ENCODE measurements at regions not wholly inside any gene's neighbourhood (a gene's known extent, or its start where the extent isn't known, plus 50 kb on each side); places are given as distances from the start of the nearest gene placed in this dataset.

DNA sequence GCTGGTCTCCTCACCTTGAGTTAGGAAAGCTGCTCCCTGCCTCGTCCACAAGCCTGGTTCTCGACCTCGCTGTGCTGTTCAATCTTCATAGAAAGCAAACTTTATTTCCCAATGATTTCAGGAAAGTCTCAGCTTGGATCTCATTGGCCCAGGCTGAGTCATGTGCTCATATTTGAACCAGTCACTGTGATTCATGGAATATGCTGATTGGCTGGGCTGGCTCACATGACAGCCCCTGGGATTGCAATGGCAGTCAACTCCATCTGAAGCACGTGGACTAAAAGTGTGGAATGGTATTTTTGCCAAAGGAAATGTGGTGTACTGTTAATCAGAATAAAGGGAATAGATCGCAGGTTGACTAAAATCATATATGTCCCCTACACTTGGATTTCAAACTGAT lies 396.6 kb downstream of the AACS start:
- Mint-ChIP-seq H3K36me3 (ENCODE audit: insufficient read depth, unreplicated experiment) (no peaks in the 10 kb centered on the region), H3K27me3 (ENCODE audit: insufficient read depth, unreplicated experiment) (no peaks in the 10 kb centered on the region), H3K9me3 (ENCODE audit: unreplicated experiment) (peaks cover 49% of the 10 kb centered on the region), H3K4me1 (ENCODE audit: insufficient read depth, unreplicated experiment) (no peaks in the 10 kb centered on the region), H3K4me3 (ENCODE audit: unreplicated experiment) (no peak overlapping the region), H3K27ac (ENCODE audit: low read depth, unreplicated experiment) (no peak overlapping the region)
- DNase-seq (ENCODE audit: unreplicated experiment): no peak
- intact Hi-C loops (cut with micrococcal nuclease): no loop called here
- TF ChIP-seq, protein P1, sequence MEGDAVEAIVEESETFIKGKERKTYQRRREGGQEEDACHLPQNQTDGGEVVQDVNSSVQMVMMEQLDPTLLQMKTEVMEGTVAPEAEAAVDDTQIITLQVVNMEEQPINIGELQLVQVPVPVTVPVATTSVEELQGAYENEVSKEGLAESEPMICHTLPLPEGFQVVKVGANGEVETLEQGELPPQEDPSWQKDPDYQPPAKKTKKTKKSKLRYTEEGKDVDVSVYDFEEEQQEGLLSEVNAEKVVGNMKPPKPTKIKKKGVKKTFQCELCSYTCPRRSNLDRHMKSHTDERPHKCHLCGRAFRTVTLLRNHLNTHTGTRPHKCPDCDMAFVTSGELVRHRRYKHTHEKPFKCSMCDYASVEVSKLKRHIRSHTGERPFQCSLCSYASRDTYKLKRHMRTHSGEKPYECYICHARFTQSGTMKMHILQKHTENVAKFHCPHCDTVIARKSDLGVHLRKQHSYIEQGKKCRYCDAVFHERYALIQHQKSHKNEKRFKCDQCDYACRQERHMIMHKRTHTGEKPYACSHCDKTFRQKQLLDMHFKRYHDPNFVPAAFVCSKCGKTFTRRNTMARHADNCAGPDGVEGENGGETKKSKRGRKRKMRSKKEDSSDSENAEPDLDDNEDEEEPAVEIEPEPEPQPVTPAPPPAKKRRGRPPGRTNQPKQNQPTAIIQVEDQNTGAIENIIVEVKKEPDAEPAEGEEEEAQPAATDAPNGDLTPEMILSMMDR (IDR thresholded peaks at IDR 0.05; ENCODE audit: unreplicated experiment): no peak
- ChIA-PET POLR2A (no interaction called here), CTCF (no interaction called here)
- no TSS peak for BruUV-seq (replicated peaks)

DNA sequence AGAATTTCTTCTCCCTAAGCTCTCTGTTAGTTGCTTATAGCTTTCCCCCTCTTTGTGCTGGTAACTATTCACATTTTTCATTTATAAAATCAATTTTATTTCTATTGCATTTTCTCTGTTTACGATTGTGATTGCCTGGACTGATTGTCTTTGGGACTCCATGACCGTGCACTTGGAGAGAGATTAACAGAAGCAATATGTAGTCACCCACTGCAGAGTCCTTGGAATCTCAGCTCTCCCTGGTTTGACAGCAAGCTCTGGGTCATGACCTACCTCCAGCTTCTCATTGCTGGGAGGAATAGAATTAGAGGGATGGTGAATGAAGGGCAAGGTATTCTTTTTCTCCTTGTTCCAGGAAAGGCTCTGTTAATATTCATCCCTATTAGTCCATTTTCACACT lies 398.2 kb downstream of the AACS start:
- Mint-ChIP-seq H3K4me3 (ENCODE audit: unreplicated experiment) (no peak overlapping the region), H3K4me1 (ENCODE audit: insufficient read depth, unreplicated experiment) (no peaks in the 10 kb centered on the region), H3K9me3 (ENCODE audit: unreplicated experiment) (peaks cover 38% of the 10 kb centered on the region), H3K36me3 (ENCODE audit: insufficient read depth, unreplicated experiment) (no peaks in the 10 kb centered on the region), H3K27ac (ENCODE audit: low read depth, unreplicated experiment) (no peak overlapping the region), H3K27me3 (ENCODE audit: insufficient read depth, unreplicated experiment) (no peaks in the 10 kb centered on the region)
- no peak for DNase-seq (ENCODE audit: unreplicated experiment)
- BruUV-seq (replicated peaks): no TSS peak
- POLR2A ChIA-PET: no interaction called here
- TF ChIP-seq, protein P1 (IDR thresholded peaks at IDR 0.05; ENCODE audit: unreplicated experiment): no peak
- CTCF ChIA-PET: interaction anchor here (0.6 to 1.3 kb wide), 3 partner anchors 14 to 300 kb away, joined by 3 read pairs; no protein-coding TSS in a partner anchor
- intact Hi-C loops (cut with micrococcal nuclease): no loop called here

DNA sequence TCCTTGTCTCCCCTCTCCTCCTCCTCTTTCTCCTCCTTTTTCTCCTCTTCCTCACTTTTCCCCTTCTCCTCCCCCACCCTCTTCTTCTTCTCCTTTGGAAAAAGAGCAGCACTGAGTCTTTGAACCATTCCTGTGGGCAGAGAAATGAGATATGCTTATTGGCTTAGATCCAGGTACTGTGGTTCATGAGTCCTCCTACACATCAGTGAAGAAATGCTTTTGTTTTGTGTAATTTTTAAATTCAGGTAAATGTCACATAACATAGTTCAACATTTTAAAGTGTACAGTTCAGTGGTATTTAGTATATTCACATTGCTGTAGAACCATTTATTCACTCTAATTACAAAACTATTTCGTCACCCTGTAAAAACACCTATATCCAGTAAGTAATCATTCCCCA lies 402.1 kb downstream of the AACS start:
- Mint-ChIP-seq H3K27me3 (ENCODE audit: insufficient read depth, unreplicated experiment) (no peaks in the 10 kb centered on the region), H3K9me3 (ENCODE audit: unreplicated experiment) (peaks cover 19% of the 10 kb centered on the region), H3K36me3 (ENCODE audit: insufficient read depth, unreplicated experiment) (no peaks in the 10 kb centered on the region), H3K4me3 (ENCODE audit: unreplicated experiment) (no peak overlapping the region), H3K4me1 (ENCODE audit: insufficient read depth, unreplicated experiment) (no peaks in the 10 kb centered on the region), H3K27ac (ENCODE audit: low read depth, unreplicated experiment) (no peak overlapping the region)
- intact Hi-C loops (cut with micrococcal nuclease): no loop called here
- DNase-seq (ENCODE audit: unreplicated experiment): peak; percentile 11
- no TSS peak for BruUV-seq (replicated peaks)
- TF ChIP-seq, protein P1 (IDR thresholded peaks at IDR 0.05; ENCODE audit: unreplicated experiment): no peak
- CTCF ChIA-PET: no interaction called here
- POLR2A ChIA-PET: no interaction called here

DNA sequence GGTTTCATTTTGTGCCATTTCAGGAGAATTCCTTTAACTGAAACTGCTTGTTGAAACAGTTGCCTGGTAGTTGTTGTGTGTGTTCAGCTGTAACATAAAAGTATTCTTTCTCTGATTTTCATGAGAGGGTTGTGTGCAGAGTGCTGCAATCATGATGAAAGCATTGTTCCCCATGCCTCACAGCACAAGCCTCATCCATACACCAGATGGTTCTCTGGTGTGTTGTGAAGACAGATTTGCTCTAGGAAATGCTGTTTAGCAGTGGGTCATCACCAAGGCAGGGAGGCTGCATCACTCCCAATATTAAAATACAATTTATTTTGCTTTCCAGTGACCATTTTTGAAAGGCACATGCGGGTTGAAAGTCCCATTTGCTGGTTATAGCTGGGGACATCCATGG lies 404.4 kb downstream of the AACS start:
- peaks cover 12% of the 10 kb centered on the region for H3K9me3 Mint-ChIP-seq (ENCODE audit: unreplicated experiment)
- BruUV-seq (replicated peaks): no TSS peak
- no peak overlapping the region for H3K4me3 Mint-ChIP-seq (ENCODE audit: unreplicated experiment)

More for the DNA sequence above, 404.4 kb downstream of the AACS start:
- TF ChIP-seq, protein P1 (IDR thresholded peaks at IDR 0.05; ENCODE audit: unreplicated experiment): no peak
- DNase-seq (ENCODE audit: unreplicated experiment): no peak
- intact Hi-C loops (cut with micrococcal nuclease): no loop called here
- H3K27ac Mint-ChIP-seq (ENCODE audit: low read depth, unreplicated experiment): no peak overlapping the region
- no peaks in the 10 kb centered on the region for H3K27me3 Mint-ChIP-seq (ENCODE audit: insufficient read depth, unreplicated experiment)
- ChIA-PET CTCF (interaction anchor here (0.7 to 0.8 kb wide), 2 partner anchors 17 to 266 kb away, joined by 3 read pairs; no protein-coding TSS in a partner anchor), POLR2A (no interaction called here)
- H3K36me3 Mint-ChIP-seq (ENCODE audit: insufficient read depth, unreplicated experiment): no peaks in the 10 kb centered on the region
- H3K4me1 Mint-ChIP-seq (ENCODE audit: insufficient read depth, unreplicated experiment): no peaks in the 10 kb centered on the region
